B cell (primary cell): ENCODE measurements at regions not wholly inside any gene's neighbourhood (a gene's known extent, or its start where the extent isn't known, plus 50 kb on each side); places are given as distances from the start of the nearest gene placed in this dataset.
"Not testable (repeated sequence)": the region's sequence is repeated elsewhere in the genome, so short reads cannot be mapped to it uniquely, and the experiment has no call there.

Source experiments
- ATAC-seq: fragments of 200-7000 bp; cut with Tn5 transposase; one replicate; pipeline ENCODE4 v1.10.0; 2021; ENCODE audit warnings: low read depth, mild to moderate bottlenecking, moderate number of reproducible peaks, moderate library complexity
- CTCF ChIA-PET: fragments of 350-600 bp; sonication (Branson Sonifier 250); formaldehyde crosslinking; loops from one replicate; lab custom pipeline; 2021; ENCODE audit warnings: antibody characterized with exemption, inconsistent platforms; lab: Charles Lee
- POLR2A ChIA-PET: fragments of 350-600 bp; sonication (Branson Sonifier 250); formaldehyde crosslinking; loops from one replicate; lab custom pipeline; 2021; ENCODE audit warnings: antibody characterized with exemption; lab: Charles Lee
- DNase-seq: peaks from one replicate; pipeline ENCODE4 v3.0.0; 2013
- H2AFZ ChIP-seq: 2 replicates; pipeline ENCODE4 v1.6.1; 2012; ENCODE audit warnings: mild to moderate bottlenecking, low read depth, low read length; ENCODE audit not compliant: insufficient read depth, poor library complexity, severe bottlenecking
- H3K27ac ChIP-seq, 2 donors: 1 replicate in 1 of 2; 2 replicates in 1 of 2; pipeline ENCODE4 v1.5.1; 2012 to 2013; ENCODE audit warnings: low read length in 2 of 2, mild to moderate bottlenecking in 2 of 2, moderate library complexity in 1 of 2
- H3K27me3 ChIP-seq, 4 experiments: fragments of 200-600 bp in 1 of 4; sonication (generic) in 1 of 4; replicated peaks in 1 of 4; 1 replicate in 2 of 4; 2 replicates in 2 of 4; pipeline versions ENCODE4 v1.6.1 to v1.7.0; 2013 to 2016; ENCODE audit warnings: low read length in 3 of 4, mild to moderate bottlenecking in 2 of 4, mixed read lengths in 1 of 4, moderate library complexity in 1 of 4; ENCODE audit not compliant: insufficient read depth in 4 of 4, control insufficient read depth in 3 of 4; ENCODE audit errors: control extremely low read depth in 1 of 4
- H3K36me3 ChIP-seq, 2 experiments: replicated peaks in 1 of 2; 1 replicate in 1 of 2; 2 replicates in 1 of 2; pipeline versions ENCODE4 v1.6.1 to v1.7.1; 2013; ENCODE audit warnings: low read length in 1 of 2; ENCODE audit not compliant: insufficient read depth in 2 of 2, control insufficient read depth in 1 of 2; ENCODE audit errors: control extremely low read depth in 1 of 2, extremely low read depth in 1 of 2
- H3K4me1 ChIP-seq, 2 donors: fragments of 200-600 bp in 1 of 2; sonication (generic) in 1 of 2; 1 replicate in 1 of 2; 2 replicates in 1 of 2; pipeline versions ENCODE4 v1.5.1 to v1.6.1; 2013 to 2017; ENCODE audit warnings: low read length in 2 of 2; ENCODE audit not compliant: control insufficient read depth in 2 of 2, insufficient read depth in 2 of 2
- H3K4me2 ChIP-seq: replicated peaks from 2 replicates; pipeline ENCODE3; 2012; ENCODE audit warnings: mild to moderate bottlenecking, low read depth, low read length; ENCODE audit not compliant: poor library complexity, severe bottlenecking
- H3K4me3 ChIP-seq, 5 experiments: fragments of 200-600 bp in 1 of 5; sonication (generic) in 1 of 5; 1 replicate in 3 of 5; 2 replicates in 2 of 5; pipeline versions ENCODE4 v1.5.1 to v1.7.0; 2011 to 2016; ENCODE audit warnings: low read length in 4 of 5, mild to moderate bottlenecking in 4 of 5, low read depth in 2 of 5, control low read depth in 1 of 5, moderate library complexity in 1 of 5; ENCODE audit not compliant: insufficient read depth in 1 of 5; ENCODE audit errors: control extremely low read depth in 1 of 5, extremely low read depth in 1 of 5
- H3K79me2 ChIP-seq: fragments of 200-600 bp; sonication (generic); one replicate; pipeline ENCODE4 v1.6.0; 2016; ENCODE audit warnings: low read length; ENCODE audit not compliant: control insufficient read depth, insufficient read depth
- H3K9ac ChIP-seq: fragments of 200-600 bp; sonication (generic); 2 replicates; pipeline ENCODE4 v1.6.1; 2017; ENCODE audit warnings: mild to moderate bottlenecking, low read length, moderate library complexity
- H3K9me3 ChIP-seq, 3 donors: one replicate each; pipeline versions ENCODE4 v1.6.1 to v1.7.1; 2013; ENCODE audit warnings: low read length in 2 of 3; ENCODE audit not compliant: control insufficient read depth in 2 of 3, insufficient read depth in 1 of 3; ENCODE audit errors: control extremely low read depth in 1 of 3
- H4K20me1 ChIP-seq: 2 replicates; pipeline ENCODE4 v1.6.0; 2012; ENCODE audit warnings: mild to moderate bottlenecking, low read length; ENCODE audit not compliant: insufficient read depth, control insufficient read depth, poor library complexity, severe bottlenecking
- H3K27ac Mint-ChIP-seq: one replicate; pipeline ENCODE4 v1.8.0; 2021; ENCODE audit warnings: mixed read lengths
- H3K27me3 Mint-ChIP-seq: one replicate; pipeline ENCODE4 v1.8.0; 2021; ENCODE audit warnings: mixed read lengths
- H3K4me1 Mint-ChIP-seq: one replicate; pipeline ENCODE4 v1.8.0; 2021; ENCODE audit warnings: mixed read lengths
- H3K4me3 Mint-ChIP-seq: one replicate; pipeline ENCODE4 v1.8.0; 2021; ENCODE audit warnings: mixed read lengths
- H3K9me3 Mint-ChIP-seq: one replicate; pipeline ENCODE4 v1.8.0; 2022; ENCODE audit warnings: mixed read lengths; ENCODE audit not compliant: insufficient read depth
- EZH2 ChIP-seq: IDR thresholded peaks from 2 replicates; pipeline ENCODE4 v1.6.1; 2012; ENCODE audit warnings: borderline replicate concordance, low read depth, mild to moderate bottlenecking, moderate library complexity, low read length; ENCODE audit not compliant: insufficient read depth, poor library complexity, severe bottlenecking
- WGBS: methylation state at CpG from one replicate; pipeline ENCODE4 v1.1.5; 2013; ENCODE audit warnings: missing lambda C conversion rate; ENCODE audit not compliant: insufficient coverage; 5-methylcytosine and 5-hydroxymethylcytosine counted together
- intact Hi-C: fragments of 100-400 bp; cut with micrococcal nuclease; formaldehyde crosslinking; loops from one replicate; pipeline ENCODE4 v1.10.0; 2022
- TF ChIP-seq, protein P1 (sequence below): fragments of 200-600 bp; IDR thresholded peaks from one replicate; pipeline ENCODE4 v1.8.0; 2022; ENCODE audit warnings: antibody characterized with exemption, mild to moderate bottlenecking

GRCh38 chr3:25915673-25916072, 125.8 kb downstream of the OXSM start:
- Histone ChIP-seq H3K36me3 (no peaks in the 10 kb centered on the region), H4K20me1 (no peaks in the 10 kb centered on the region), H3K27me3 (no peaks in the 10 kb centered on the region), H3K4me3 (no peak overlapping the region), H3K4me1 (no peaks in the 10 kb centered on the region), H3K9me3 (no peaks in the 10 kb centered on the region), H2AFZ (no peak overlapping the region), H3K9ac (no peak overlapping the region), H3K4me2 (no peak overlapping the region), H3K79me2 (no peaks in the 10 kb centered on the region), H3K27ac (no peak overlapping the region)
- TF ChIP-seq EZH2: no peak
- TF ChIP-seq, protein P1, sequence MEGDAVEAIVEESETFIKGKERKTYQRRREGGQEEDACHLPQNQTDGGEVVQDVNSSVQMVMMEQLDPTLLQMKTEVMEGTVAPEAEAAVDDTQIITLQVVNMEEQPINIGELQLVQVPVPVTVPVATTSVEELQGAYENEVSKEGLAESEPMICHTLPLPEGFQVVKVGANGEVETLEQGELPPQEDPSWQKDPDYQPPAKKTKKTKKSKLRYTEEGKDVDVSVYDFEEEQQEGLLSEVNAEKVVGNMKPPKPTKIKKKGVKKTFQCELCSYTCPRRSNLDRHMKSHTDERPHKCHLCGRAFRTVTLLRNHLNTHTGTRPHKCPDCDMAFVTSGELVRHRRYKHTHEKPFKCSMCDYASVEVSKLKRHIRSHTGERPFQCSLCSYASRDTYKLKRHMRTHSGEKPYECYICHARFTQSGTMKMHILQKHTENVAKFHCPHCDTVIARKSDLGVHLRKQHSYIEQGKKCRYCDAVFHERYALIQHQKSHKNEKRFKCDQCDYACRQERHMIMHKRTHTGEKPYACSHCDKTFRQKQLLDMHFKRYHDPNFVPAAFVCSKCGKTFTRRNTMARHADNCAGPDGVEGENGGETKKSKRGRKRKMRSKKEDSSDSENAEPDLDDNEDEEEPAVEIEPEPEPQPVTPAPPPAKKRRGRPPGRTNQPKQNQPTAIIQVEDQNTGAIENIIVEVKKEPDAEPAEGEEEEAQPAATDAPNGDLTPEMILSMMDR: no peak
- H3K9me3 Mint-ChIP-seq: no peaks in the 10 kb centered on the region
- ChIA-PET CTCF (no interaction called here), POLR2A (no interaction called here)
- DNase-seq (no peak), ATAC-seq (no peak)
- intact Hi-C loops: no loop called here
- no peaks in the 10 kb centered on the region for H3K4me1 Mint-ChIP-seq
- H3K4me3 Mint-ChIP-seq: no peak overlapping the region
- H3K27ac Mint-ChIP-seq: no peak overlapping the region
- WGBS: no CpG with 5 or more reads among the region's 2 CpGs
- peaks cover 19% of the 10 kb centered on the region for H3K27me3 Mint-ChIP-seq

GRCh38 chr3:25916321-25916720, 126.4 kb downstream of the OXSM start:
- H3K9me3 Mint-ChIP-seq: no peaks in the 10 kb centered on the region

GRCh38 chr3:25931967-25932366, 142.1 kb downstream of the OXSM start:
- H4K20me1 ChIP-seq, H3K36me3 ChIP-seq, H3K9ac ChIP-seq, H3K4me3 ChIP-seq, H2AFZ ChIP-seq, H3K27me3 ChIP-seq, ATAC-seq, H3K4me2 ChIP-seq, H3K4me1 ChIP-seq, H3K27ac ChIP-seq, H3K9me3 ChIP-seq, CTCF ChIA-PET, H3K27ac Mint-ChIP-seq, intact Hi-C loops, H3K79me2 ChIP-seq, H3K4me3 Mint-ChIP-seq, POLR2A ChIA-PET, DNase-seq, H3K27me3 Mint-ChIP-seq, H3K4me1 Mint-ChIP-seq: not testable (repeated sequence)
- peaks cover 15% of the 10 kb centered on the region for H3K9me3 Mint-ChIP-seq
- 86% methylated on average over 6 of the region's 6 CpGs for WGBS

More at GRCh38 chr3:25916321-25916720, 126.4 kb downstream of the OXSM start:
- Histone ChIP-seq H3K36me3 (no peaks in the 10 kb centered on the region), H3K9ac (no peak overlapping the region), H2AFZ (no peak overlapping the region), H3K4me3 (no peak overlapping the region), H3K4me1 (no peaks in the 10 kb centered on the region), H3K9me3 (no peaks in the 10 kb centered on the region), H3K27ac (no peak overlapping the region), H3K27me3 (no peaks in the 10 kb centered on the region), H4K20me1 (no peaks in the 10 kb centered on the region), H3K4me2 (no peak overlapping the region), H3K79me2 (no peaks in the 10 kb centered on the region)
- DNase-seq (no peak), ATAC-seq (no peak)
- Mint-ChIP-seq H3K27ac (no peak overlapping the region), H3K27me3 (peaks cover 26% of the 10 kb centered on the region), H3K4me3 (no peak overlapping the region), H3K4me1 (no peaks in the 10 kb centered on the region)
- intact Hi-C loops: no loop called here
- ChIA-PET CTCF (no interaction called here), POLR2A (no interaction called here)
- TF ChIP-seq, protein P1: no peak
- WGBS: no CpG with 5 or more reads among the region's 1 CpG
